Mesenchymal stem cell (in vitro differentiated cells and primary cell): ENCODE measurements at regions not wholly inside any gene's neighbourhood (a gene's known extent, or its start where the extent isn't known, plus 50 kb on each side); places are given as distances from the start of the nearest gene placed in this dataset.

Experiments
- DNase-seq: peaks from one replicate; pipeline ENCODE4 v3.0.0-alpha.2; 2013
- H2AFZ ChIP-seq: one replicate; pipeline ENCODE4 v1.6.1; 2013; ENCODE audit warnings: low read depth, mild to moderate bottlenecking, control low read depth, inconsistent platforms, low read length, moderate library complexity
- H2AK5ac ChIP-seq: 2 replicates; pipeline ENCODE4 v1.6.1; 2013; ENCODE audit warnings: low read length, moderate library complexity, mild to moderate bottlenecking, inconsistent platforms; ENCODE audit not compliant: severe bottlenecking
- H2BK120ac ChIP-seq: one replicate; pipeline ENCODE4 v1.6.1; 2013; ENCODE audit warnings: low read depth, mild to moderate bottlenecking, inconsistent platforms, low read length, moderate library complexity
- H2BK12ac ChIP-seq, 2 experiments: one replicate each; pipeline ENCODE4 v1.6.1; 2013; ENCODE audit warnings: inconsistent platforms in 2 of 2, low read length in 2 of 2, mild to moderate bottlenecking in 2 of 2, moderate library complexity in 2 of 2, control low read depth in 1 of 2
- H2BK15ac ChIP-seq: one replicate; pipeline ENCODE4 v1.6.1; 2013; ENCODE audit warnings: mild to moderate bottlenecking, low read depth, inconsistent platforms; ENCODE audit not compliant: poor library complexity, severe bottlenecking
- H2BK5ac ChIP-seq: 2 replicates; pipeline ENCODE4 v1.6.1; 2013; ENCODE audit warnings: low read depth, mild to moderate bottlenecking, low read length, control low read depth, inconsistent platforms; ENCODE audit not compliant: poor library complexity, severe bottlenecking
- H3K14ac ChIP-seq, 2 experiments: one replicate each; pipeline ENCODE4 v1.6.1; 2013; ENCODE audit warnings: inconsistent platforms in 2 of 2, low read length in 2 of 2, control low read depth in 1 of 2, mild to moderate bottlenecking in 1 of 2, moderate library complexity in 1 of 2
- H3K18ac ChIP-seq, 2 experiments: one replicate each; pipeline ENCODE4 v1.6.1; 2013; ENCODE audit warnings: inconsistent platforms in 2 of 2, low read length in 2 of 2, control low read depth in 1 of 2, low read depth in 1 of 2, mild to moderate bottlenecking in 1 of 2
- H3K23ac ChIP-seq, 2 experiments: one replicate each; pipeline ENCODE4 v1.6.1; 2013; ENCODE audit warnings: inconsistent platforms in 2 of 2, low read length in 2 of 2, mild to moderate bottlenecking in 2 of 2, moderate library complexity in 2 of 2, control low read depth in 1 of 2
- H3K27ac ChIP-seq: 2 replicates; pipeline ENCODE4 v1.5.1; 2013; ENCODE audit warnings: mild to moderate bottlenecking, moderate library complexity, low read length, control low read depth, inconsistent platforms; ENCODE audit not compliant: poor library complexity, severe bottlenecking
- H3K27me3 ChIP-seq, 2 experiments: 2 replicates each; pipeline versions ENCODE4 v1.6.1 to v1.7.0; 2013; ENCODE audit warnings: low read length in 2 of 2, mild to moderate bottlenecking in 2 of 2, moderate library complexity in 2 of 2, control low read depth in 1 of 2, inconsistent platforms in 1 of 2; ENCODE audit not compliant: control insufficient read depth in 1 of 2, insufficient read depth in 1 of 2
- H3K36me3 ChIP-seq, 2 experiments: 2 replicates each; pipeline versions ENCODE4 v1.6.1 to v1.7.0; 2013; ENCODE audit warnings: low read length in 2 of 2, control low read depth in 1 of 2, inconsistent platforms in 1 of 2, low read depth in 1 of 2, mild to moderate bottlenecking in 1 of 2; ENCODE audit not compliant: insufficient read depth in 2 of 2, control insufficient read depth in 1 of 2
- H3K4ac ChIP-seq, 2 experiments: one replicate each; pipeline ENCODE4 v1.6.1; 2013; ENCODE audit warnings: inconsistent platforms in 2 of 2, low read length in 2 of 2, mild to moderate bottlenecking in 2 of 2, moderate library complexity in 2 of 2, control low read depth in 1 of 2, low read depth in 1 of 2
- H3K4me1 ChIP-seq: 2 replicates; pipeline ENCODE4 v1.6.1; 2013; ENCODE audit warnings: low read depth, low read length, control low read depth; ENCODE audit not compliant: control insufficient read depth, insufficient read depth
- H3K4me2 ChIP-seq: 2 replicates; pipeline ENCODE4 v1.6.1; 2013; ENCODE audit warnings: low read length, mild to moderate bottlenecking, inconsistent platforms; ENCODE audit not compliant: poor library complexity, severe bottlenecking
- H3K4me3 ChIP-seq, 2 experiments: 2 replicates each; pipeline versions ENCODE4 v1.5.1 to v1.7.0; 2013; ENCODE audit warnings: low read length in 2 of 2, mild to moderate bottlenecking in 2 of 2, control low read depth in 1 of 2, low read depth in 1 of 2; ENCODE audit not compliant: insufficient read depth in 1 of 2
- H3K79me1 ChIP-seq: replicated peaks from 2 replicates; pipeline ENCODE4 v1.6.1; 2013; ENCODE audit warnings: mild to moderate bottlenecking, control low read depth, low read length, inconsistent platforms; ENCODE audit not compliant: poor library complexity, severe bottlenecking
- H3K9ac ChIP-seq: 2 replicates; pipeline ENCODE4 v1.7.0; 2013; ENCODE audit warnings: mild to moderate bottlenecking, low read length, moderate library complexity
- H3K9me3 ChIP-seq: 2 replicates; pipeline ENCODE4 v1.7.0; 2013; ENCODE audit warnings: mild to moderate bottlenecking, low read length; ENCODE audit not compliant: control insufficient read depth
- H4K8ac ChIP-seq: one replicate; pipeline ENCODE4 v1.6.1; 2013; ENCODE audit warnings: inconsistent platforms, mild to moderate bottlenecking, low read length, moderate library complexity
- H4K91ac ChIP-seq: one replicate; pipeline ENCODE4 v1.6.1; 2013; ENCODE audit warnings: mild to moderate bottlenecking, low read length, inconsistent platforms
- WGBS: methylation state at CpG from one replicate; pipeline ENCODE4 v1.1.7; 2013; ENCODE audit warnings: mixed read lengths; 5-methylcytosine and 5-hydroxymethylcytosine counted together

GRCh38 chr14:87805315-87805723 is 187.7 kb downstream of the GALC start:
- Histone ChIP-seq H3K9ac (no peak overlapping the region), H3K79me1 (no peaks in the 10 kb centered on the region), H3K14ac (no peak overlapping the region), H2BK120ac (no peak overlapping the region), H3K4me2 (no peak overlapping the region), H2BK5ac (no peak overlapping the region), H2BK15ac (no peak overlapping the region), H2AK5ac (no peak overlapping the region), H4K91ac (no peak overlapping the region), H3K18ac (no peak overlapping the region), H3K23ac (no peak overlapping the region), H3K27ac (no peak overlapping the region), H2AFZ (no peak overlapping the region), H3K4ac (no peak overlapping the region), H3K27me3 (no peaks in the 10 kb centered on the region), H3K9me3 (no peaks in the 10 kb centered on the region), H3K4me3 (no peak overlapping the region), H3K36me3 (no peaks in the 10 kb centered on the region), H4K8ac (no peak overlapping the region), H3K4me1 (peaks cover 2% of the 10 kb centered on the region), H2BK12ac (no peak overlapping the region)
- 1% methylated on average over 4 of the region's 4 CpGs for WGBS
- DNase-seq, result peak; percentile 9

DNA sequence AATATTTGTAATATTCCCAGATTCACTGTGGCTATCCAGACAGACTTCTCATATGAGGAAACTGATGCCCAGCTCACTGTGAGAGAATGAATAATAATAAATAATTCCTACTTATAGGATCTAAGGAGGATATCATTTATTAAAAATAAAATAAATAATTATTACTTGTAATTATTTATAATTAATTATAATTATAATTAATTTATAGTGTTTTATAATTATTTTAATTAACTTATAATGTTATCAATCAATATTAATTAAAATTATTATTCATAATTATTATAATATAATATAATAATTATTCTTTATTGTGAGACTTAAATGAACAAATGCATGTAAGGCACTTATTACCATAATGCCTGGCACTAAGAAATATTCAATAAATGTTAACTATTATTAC is 192.8 kb downstream of the GALC start:
- H2BK12ac ChIP-seq, result no peak overlapping the region
- no peaks in the 10 kb centered on the region for H3K79me1 ChIP-seq
- no peak overlapping the region for H3K4ac ChIP-seq
- H2AK5ac ChIP-seq, result no peak overlapping the region
- H2BK5ac ChIP-seq, result no peak overlapping the region
- H3K14ac ChIP-seq, result no peak overlapping the region
- H3K4me2 ChIP-seq, result no peak overlapping the region
- H3K4me3 ChIP-seq, result no peak overlapping the region
- H3K9ac ChIP-seq, result no peak overlapping the region
- no peaks in the 10 kb centered on the region for H3K36me3 ChIP-seq
- no peak overlapping the region for H4K8ac ChIP-seq
- H3K27me3 ChIP-seq, result peaks cover 0 to 5% of the 10 kb centered on the region in 2 experiments
- H2BK120ac ChIP-seq, result no peak overlapping the region
- H2BK15ac ChIP-seq, result no peak overlapping the region
- no peak overlapping the region for H3K18ac ChIP-seq
- no peak overlapping the region for H3K23ac ChIP-seq
- DNase-seq, result no peak
- H2AFZ ChIP-seq, result no peak overlapping the region
- H4K91ac ChIP-seq, result no peak overlapping the region
- no peak overlapping the region for H3K27ac ChIP-seq
- no peaks in the 10 kb centered on the region for H3K9me3 ChIP-seq
- H3K4me1 ChIP-seq, result peaks cover 1% of the 10 kb centered on the region

- no peak overlapping the region for H2BK120ac ChIP-seq
- no peak for DNase-seq
- H2BK12ac ChIP-seq, result no peak overlapping the region
- H3K18ac ChIP-seq, result no peak overlapping the region
- H3K4me3 ChIP-seq, result no peak overlapping the region
- no peak overlapping the region for H4K91ac ChIP-seq
- H3K79me1 ChIP-seq, result no peaks in the 10 kb centered on the region
- no peak overlapping the region for H2BK15ac ChIP-seq
- no peaks in the 10 kb centered on the region for H3K36me3 ChIP-seq
- no peaks in the 10 kb centered on the region for H3K9me3 ChIP-seq
- H3K4me2 ChIP-seq, result no peak overlapping the region
- no peak overlapping the region for H4K8ac ChIP-seq
- H3K9ac ChIP-seq, result no peak overlapping the region
- H2BK5ac ChIP-seq, result no peak overlapping the region
- no peak overlapping the region for H3K4ac ChIP-seq
- no peak overlapping the region for H3K14ac ChIP-seq
- H3K23ac ChIP-seq, result no peak overlapping the region
- no CpG with 5 or more reads among the region's 3 CpGs for WGBS
- H3K4me1 ChIP-seq, result no peaks in the 10 kb centered on the region
- H3K27me3 ChIP-seq, result peaks cover 0 to 5% of the 10 kb centered on the region in 2 experiments
- no peak overlapping the region for H3K27ac ChIP-seq
- no peak overlapping the region for H2AFZ ChIP-seq
- H2AK5ac ChIP-seq, result no peak overlapping the region
These were observed 193.6 kb downstream of the GALC start for GRCh38 chr14:87799400-87799799.

GRCh38 chr14:87797001-87797400 is 196.0 kb downstream of the GALC start:
- H3K36me3 ChIP-seq, result no peaks in the 10 kb centered on the region
- no peak overlapping the region for H2BK120ac ChIP-seq
- no peak overlapping the region for H3K27ac ChIP-seq
- no peak overlapping the region for H2BK12ac ChIP-seq
- no peak overlapping the region for H3K4me3 ChIP-seq
- no peaks in the 10 kb centered on the region for H3K9me3 ChIP-seq
- no peak for DNase-seq
- no peak overlapping the region for H4K8ac ChIP-seq
- H3K79me1 ChIP-seq, result no peaks in the 10 kb centered on the region
- H3K23ac ChIP-seq, result no peak overlapping the region
- H3K4me1 ChIP-seq, result peaks cover 1% of the 10 kb centered on the region
- H3K4ac ChIP-seq, result no peak overlapping the region
- no peak overlapping the region for H3K14ac ChIP-seq
- H2AK5ac ChIP-seq, result no peak overlapping the region
- no peak overlapping the region for H3K4me2 ChIP-seq
- no peak overlapping the region for H2BK5ac ChIP-seq
- no peak overlapping the region for H3K9ac ChIP-seq
- peaks cover 0 to 5% of the 10 kb centered on the region in 2 experiments for H3K27me3 ChIP-seq
- no peak overlapping the region for H2BK15ac ChIP-seq
- 64% methylated on average over 7 of the region's 7 CpGs for WGBS
- H3K18ac ChIP-seq, result no peak overlapping the region
- no peak overlapping the region for H2AFZ ChIP-seq
- no peak overlapping the region for H4K91ac ChIP-seq
